A673 (cell line): ENCODE measurements at regions not wholly inside any gene's neighbourhood (a gene's known extent, or its start where the extent isn't known, plus 50 kb on each side); places are given as distances from the start of the nearest gene placed in this dataset.

Source experiments
- EZH2 ChIP-seq: fragments of 200-600 bp; sonication (generic); IDR thresholded peaks from 2 replicates; pipeline ENCODE4 v1.6.1; 2017; ENCODE audit warnings: borderline replicate concordance, low read depth, mild to moderate bottlenecking, mixed read lengths, antibody characterized with exemption, low read length; ENCODE audit not compliant: poor library complexity, severe bottlenecking
- TF ChIP-seq, protein P1 (sequence below): fragments of 300-800, 200-600 bp; sonication (generic); conservative IDR thresholded peaks from 2 replicates; pipeline ENCODE4 v1.5.1; 2017; ENCODE audit warnings: low read depth, mild to moderate bottlenecking, antibody characterized with exemption, low read length, moderate library complexity, mixed read lengths

DNA sequence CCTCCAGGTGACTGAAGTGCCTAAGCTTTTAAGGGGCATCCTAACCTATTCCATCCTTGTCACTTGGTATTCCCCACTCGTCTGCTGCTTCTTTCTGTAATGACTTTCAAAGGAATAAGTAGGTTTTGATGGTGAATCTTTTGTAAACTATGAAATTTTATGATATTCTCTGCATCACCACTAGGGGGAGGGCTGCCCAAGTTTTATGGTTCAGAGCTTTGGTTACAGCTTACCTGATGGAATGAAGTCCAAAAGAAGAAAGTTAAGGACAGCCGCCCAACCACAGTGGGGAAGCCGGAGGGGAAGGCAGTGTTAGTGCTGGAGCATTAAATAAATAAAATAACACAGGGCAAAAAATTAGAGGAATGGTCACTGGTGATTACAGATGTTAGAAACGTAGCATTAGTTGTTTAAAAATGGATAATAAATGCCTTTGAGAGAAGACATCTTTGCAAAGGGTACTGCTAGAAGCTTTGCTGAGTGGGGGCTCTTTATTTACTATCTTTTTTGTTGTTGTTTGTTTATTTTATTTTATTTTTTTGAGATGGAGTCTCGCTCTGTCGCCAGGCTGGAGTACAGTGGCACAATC is 204.9 kb downstream of the GBA3 start:
- TF ChIP-seq, protein P1, sequence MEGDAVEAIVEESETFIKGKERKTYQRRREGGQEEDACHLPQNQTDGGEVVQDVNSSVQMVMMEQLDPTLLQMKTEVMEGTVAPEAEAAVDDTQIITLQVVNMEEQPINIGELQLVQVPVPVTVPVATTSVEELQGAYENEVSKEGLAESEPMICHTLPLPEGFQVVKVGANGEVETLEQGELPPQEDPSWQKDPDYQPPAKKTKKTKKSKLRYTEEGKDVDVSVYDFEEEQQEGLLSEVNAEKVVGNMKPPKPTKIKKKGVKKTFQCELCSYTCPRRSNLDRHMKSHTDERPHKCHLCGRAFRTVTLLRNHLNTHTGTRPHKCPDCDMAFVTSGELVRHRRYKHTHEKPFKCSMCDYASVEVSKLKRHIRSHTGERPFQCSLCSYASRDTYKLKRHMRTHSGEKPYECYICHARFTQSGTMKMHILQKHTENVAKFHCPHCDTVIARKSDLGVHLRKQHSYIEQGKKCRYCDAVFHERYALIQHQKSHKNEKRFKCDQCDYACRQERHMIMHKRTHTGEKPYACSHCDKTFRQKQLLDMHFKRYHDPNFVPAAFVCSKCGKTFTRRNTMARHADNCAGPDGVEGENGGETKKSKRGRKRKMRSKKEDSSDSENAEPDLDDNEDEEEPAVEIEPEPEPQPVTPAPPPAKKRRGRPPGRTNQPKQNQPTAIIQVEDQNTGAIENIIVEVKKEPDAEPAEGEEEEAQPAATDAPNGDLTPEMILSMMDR = peak; percentile 82
- no peak for TF ChIP-seq EZH2
